SK-N-SH (cell line): ENCODE measurements at regions not wholly inside any gene's neighbourhood (a gene's known extent, or its start where the extent isn't known, plus 50 kb on each side); places are given as distances from the start of the nearest gene placed in this dataset.

Source experiments
- CTCF ChIP-seq: fragments of 200-600 bp; sonication (generic); IDR thresholded peaks from 2 replicates; pipeline ENCODE4 v1.6.1; 2017; ENCODE audit warnings: antibody characterized with exemption, mild to moderate bottlenecking, moderate library complexity
- ELF1 ChIP-seq: IDR thresholded peaks from 2 replicates; pipeline ENCODE4 v1.4.0; 2012
- GATA2 ChIP-seq: sonication (generic); formaldehyde crosslinking; IDR thresholded peaks from 2 replicates; pipeline ENCODE4 v1.5.0; 2020; ENCODE audit warnings: mild to moderate bottlenecking, missing genetic modification reagents
- IRF3 ChIP-seq: fragments of 150-350 bp; IDR thresholded peaks from 2 replicates; pipeline ENCODE4 v1.6.1; 2016; ENCODE audit warnings: mild to moderate bottlenecking, low read depth, low read length
- MXI1 ChIP-seq: IDR thresholded peaks from 2 replicates; pipeline ENCODE4 v1.6.1; 2012; ENCODE audit warnings: mild to moderate bottlenecking, low read depth, low read length, improper control_type of control experiment
- NRF1 ChIP-seq: IDR thresholded peaks from 2 replicates; pipeline ENCODE4 v1.6.1; 2012; ENCODE audit warnings: low read depth, mild to moderate bottlenecking, low read length
- POLR2AphosphoS5 ChIP-seq: IDR thresholded peaks from 2 replicates; pipeline ENCODE4 v1.6.1; 2012; ENCODE audit warnings: low read depth, low read length
- RAD21 ChIP-seq: IDR thresholded peaks from 2 replicates; pipeline ENCODE4 v1.6.1; 2012; ENCODE audit warnings: mild to moderate bottlenecking, low read length
- REST ChIP-seq: IDR thresholded peaks from 2 replicates; pipeline ENCODE4 v1.6.1; 2012; ENCODE audit warnings: mild to moderate bottlenecking, low read depth, low read length, moderate library complexity
- RFX5 ChIP-seq: IDR thresholded peaks from 2 replicates; pipeline ENCODE4 v1.6.1; 2012; ENCODE audit warnings: mild to moderate bottlenecking, improper control_type of control experiment, low read length
- RXRA ChIP-seq: IDR thresholded peaks from 2 replicates; pipeline ENCODE4 v1.4.0; 2012; ENCODE audit warnings: low read depth, mild to moderate bottlenecking, borderline replicate concordance
- SIN3A ChIP-seq: IDR thresholded peaks from 2 replicates; pipeline ENCODE4 v1.6.1; 2012; ENCODE audit warnings: low read depth, mild to moderate bottlenecking, low read length, moderate library complexity, borderline replicate concordance
- TF ChIP-seq, protein P1 (sequence below): IDR thresholded peaks from 2 replicates; pipeline ENCODE4 v1.4.0; 2012; ENCODE audit warnings: low read depth, borderline replicate concordance

DNA sequence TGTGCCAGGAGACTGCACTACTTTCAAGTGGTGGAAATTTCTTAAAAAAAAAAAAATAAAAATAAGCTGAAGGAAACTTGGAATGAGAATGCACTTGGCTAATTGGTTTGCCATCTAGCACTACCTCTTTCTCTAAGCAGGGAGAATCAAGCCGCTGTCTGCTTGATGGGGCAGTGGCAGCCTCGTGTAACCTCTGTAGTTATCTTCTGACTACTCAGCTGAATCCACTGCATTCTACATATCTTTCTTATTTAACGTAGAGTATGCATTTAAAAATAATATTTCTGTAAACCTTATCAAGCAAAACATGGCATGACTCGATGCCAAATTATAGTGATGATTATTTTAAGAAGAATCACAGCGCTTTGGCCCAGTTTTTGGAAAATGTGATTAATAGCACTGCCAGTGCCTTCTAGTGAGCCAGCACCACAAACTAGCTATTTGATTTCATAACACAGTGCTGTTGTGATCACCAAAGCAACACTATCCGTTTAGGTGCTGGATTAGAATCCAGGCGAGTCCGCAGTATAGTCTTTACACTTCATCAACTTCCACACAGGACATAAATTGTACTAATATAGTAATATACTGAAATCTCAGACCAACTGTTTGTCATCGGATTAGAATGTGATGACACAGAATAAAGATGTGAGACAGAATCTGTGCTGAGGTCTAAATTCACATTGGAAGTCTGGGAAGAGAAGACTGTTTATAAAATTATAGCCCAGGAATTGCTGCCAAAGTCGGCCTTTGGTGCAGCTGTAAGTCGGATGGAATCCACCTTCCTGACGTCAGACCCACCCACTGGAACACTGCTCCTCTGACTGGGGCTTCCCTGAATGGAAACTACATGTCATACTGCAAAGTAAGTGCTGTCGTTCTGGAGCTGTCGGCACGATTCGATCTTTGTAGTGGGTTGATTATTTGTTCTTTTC lies 136.5 kb upstream of the ETAA1 start:
- TF ChIP-seq, protein P1, sequence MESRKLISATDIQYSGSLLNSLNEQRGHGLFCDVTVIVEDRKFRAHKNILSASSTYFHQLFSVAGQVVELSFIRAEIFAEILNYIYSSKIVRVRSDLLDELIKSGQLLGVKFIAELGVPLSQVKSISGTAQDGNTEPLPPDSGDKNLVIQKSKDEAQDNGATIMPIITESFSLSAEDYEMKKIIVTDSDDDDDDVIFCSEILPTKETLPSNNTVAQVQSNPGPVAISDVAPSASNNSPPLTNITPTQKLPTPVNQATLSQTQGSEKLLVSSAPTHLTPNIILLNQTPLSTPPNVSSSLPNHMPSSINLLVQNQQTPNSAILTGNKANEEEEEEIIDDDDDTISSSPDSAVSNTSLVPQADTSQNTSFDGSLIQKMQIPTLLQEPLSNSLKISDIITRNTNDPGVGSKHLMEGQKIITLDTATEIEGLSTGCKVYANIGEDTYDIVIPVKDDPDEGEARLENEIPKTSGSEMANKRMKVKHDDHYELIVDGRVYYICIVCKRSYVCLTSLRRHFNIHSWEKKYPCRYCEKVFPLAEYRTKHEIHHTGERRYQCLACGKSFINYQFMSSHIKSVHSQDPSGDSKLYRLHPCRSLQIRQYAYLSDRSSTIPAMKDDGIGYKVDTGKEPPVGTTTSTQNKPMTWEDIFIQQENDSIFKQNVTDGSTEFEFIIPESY, result peak; percentile 48; the same call in 1 of the 2 replicates
- TF ChIP-seq SIN3A (0 out of 2 replicates have a peak, but pooled peaks have one; percentile 51), RFX5 (no peak), ELF1 (no peak), CTCF (no peak), REST (no peak), RAD21 (no peak), GATA2 (no peak), NRF1 (no peak), IRF3 (no peak), POLR2AphosphoS5 (peak; percentile 46; the same call in 1 of the 2 replicates), RXRA (0 out of 2 replicates have a peak, but pooled peaks have one; percentile 45), MXI1 (no peak)
